ENCODE measurements at regions not wholly inside any gene's neighbourhood (a gene's known extent, or its start where the extent isn't known, plus 50 kb on each side); places are given as distances from the start of the nearest gene placed in this dataset.
"Not testable (repeated sequence)": the region's sequence is repeated elsewhere in the genome, so short reads cannot be mapped to it uniquely, and the experiment has no call there.

DNA sequence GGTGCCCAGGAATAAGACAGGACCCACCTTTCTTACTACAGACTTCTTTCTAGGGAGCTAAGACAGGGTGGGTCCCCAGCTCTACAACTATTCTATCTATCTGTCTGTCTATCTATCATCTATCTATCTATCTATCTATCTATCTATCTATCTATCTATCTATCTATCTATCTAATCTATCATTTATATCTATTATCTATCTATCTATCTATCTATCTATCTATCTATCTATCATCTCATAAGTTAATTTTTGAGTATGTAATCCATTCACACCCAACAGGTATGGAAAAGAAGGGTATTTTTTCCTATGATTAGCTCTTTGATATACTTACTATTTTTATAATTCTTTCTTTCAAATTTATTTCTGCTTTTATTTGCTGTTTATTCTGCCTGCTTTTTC, 55.9 kb downstream of the BAMBI start:
- no peak for DNase-seq (ENCODE audit: low spot score)

GRCh38 chr10:28733647-28734046, 56.3 kb downstream of the BAMBI start:
- DNase-seq (ENCODE audit: low spot score) = no peak

DNA sequence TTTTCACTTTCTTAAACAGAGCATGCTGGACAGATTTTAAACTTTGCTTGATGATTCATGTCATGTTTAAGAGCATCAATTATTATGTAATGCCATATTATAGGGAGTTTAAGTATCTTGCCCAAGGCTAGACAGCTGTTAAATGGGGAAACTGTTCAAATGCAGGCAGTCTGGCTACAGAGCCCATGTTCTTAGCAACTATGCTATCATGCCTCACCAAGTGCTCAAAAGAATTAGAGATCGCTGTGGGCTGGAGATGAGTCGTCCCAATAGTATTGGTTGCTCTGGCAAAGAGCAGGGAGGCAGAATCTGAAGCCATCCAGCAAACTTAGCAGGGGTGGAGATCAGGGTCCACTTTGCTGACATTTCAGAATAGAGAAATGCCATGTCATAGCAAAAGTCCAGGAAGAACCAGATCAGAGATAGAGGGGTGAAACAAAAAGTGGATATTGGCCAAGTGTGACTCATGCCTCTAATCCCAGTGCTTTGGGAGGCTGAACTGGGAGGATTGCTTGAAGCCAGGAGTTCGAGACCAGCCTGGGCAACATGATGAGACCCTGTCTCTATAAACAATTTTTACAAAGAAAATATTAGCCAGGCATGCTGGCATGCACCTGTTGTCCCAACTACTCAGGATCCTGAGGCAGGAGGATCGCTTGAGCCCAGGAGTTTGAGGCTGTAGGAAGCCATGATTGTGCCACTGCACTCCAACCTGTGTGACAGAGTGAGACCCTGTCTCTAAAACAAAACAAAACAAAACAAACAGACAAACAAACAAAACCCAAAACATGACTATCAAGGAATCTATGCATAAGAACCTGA, 57.8 kb downstream of the BAMBI start:
- DNase-seq (ENCODE audit: low spot score) = peak; percentile 5

DNA sequence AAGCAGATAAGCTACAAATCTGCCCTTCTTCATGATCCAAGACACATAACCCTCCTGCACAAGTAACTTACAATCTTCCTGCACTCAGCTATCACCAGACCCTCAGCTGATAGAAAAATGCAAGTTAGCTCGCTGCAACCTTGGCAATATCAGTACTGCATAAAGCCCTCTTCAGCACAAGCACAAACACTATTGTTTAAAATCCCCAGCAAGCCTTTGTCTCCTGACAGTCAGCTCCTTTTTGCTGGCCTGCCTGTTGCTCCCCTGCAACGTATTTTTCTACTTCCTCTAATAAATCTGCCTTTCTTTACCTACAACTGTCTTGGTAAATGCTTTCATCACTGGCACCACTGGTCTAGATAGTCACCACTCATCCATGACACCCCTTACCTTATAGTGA, 59.8 kb downstream of the BAMBI start:
- DNase-seq (ENCODE audit: low spot score) = peak; percentile 10

DNA sequence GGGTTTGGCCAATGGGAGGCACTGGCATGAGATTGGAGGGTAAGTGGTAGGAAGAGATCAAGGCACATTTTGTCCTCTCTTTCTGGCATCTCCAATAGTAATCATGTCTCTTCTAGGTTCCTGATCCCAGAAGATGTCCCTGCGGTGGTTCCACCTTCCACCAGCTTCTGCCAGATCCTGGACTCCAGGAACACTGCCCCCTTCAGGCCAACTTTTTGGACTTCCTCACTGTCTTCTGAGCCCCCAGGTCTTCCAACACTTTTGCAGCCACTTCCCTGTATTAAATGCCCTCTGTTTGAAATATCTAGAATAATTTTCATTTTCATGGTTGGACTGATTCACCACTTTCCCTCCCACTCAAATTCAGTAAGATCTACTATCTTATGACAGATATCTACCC, 60.9 kb downstream of the BAMBI start:
- DNase-seq (ENCODE audit: low spot score) = no peak

- DNase-seq (ENCODE audit: low spot score) = no peak
These were observed 66.3 kb downstream of the BAMBI start for GRCh38 chr10:28743576-28743975.

- DNase-seq (ENCODE audit: low spot score) = no peak
These were observed 66.9 kb downstream of the BAMBI start for GRCh38 chr10:28744069-28744768.

- no peak for DNase-seq (ENCODE audit: low spot score)
These were observed 77.8 kb downstream of the BAMBI start for GRCh38 chr10:28754930-28755718.

DNA sequence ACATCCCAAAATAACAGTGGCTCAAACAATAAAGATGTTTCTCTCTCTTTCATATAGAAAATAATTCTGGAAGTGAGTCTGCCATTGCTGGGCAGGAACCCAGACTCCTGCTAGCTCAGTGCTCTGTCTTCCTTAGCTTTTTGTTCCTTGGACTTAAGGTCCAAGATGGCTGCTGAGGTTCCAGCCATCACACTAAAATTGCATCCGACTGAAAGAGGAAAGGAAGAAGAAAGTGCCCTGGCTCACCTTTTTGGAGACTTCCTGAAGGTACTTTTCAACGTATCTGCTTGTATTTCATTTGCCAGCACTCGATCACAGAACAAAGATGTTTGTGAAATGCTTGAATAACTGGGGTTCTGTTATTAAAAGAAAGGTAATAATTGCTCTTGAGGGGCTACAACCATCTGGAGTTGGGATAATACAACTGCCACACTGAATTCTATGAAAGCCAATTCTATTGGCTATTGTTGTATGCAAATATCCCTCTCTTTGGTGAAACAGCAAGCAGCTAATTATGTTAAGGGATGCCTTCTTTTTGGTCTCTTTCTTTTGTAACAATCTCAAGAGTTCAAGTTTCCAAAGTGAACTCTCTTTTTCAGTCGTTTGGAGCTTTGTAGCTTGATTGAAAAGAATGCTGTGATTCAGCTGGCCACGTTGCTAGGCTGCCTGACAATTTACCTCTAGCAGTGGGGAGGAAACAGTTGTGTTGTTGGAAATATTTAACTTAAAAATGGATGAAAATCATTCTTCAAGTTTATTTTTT, 83.9 kb downstream of the BAMBI start:
- peak; percentile 18 for DNase-seq (ENCODE audit: low spot score)

- DNase-seq (ENCODE audit: low spot score) = no peak
These were observed 86.3 kb downstream of the BAMBI start for GRCh38 chr10:28763471-28764170.

DNA sequence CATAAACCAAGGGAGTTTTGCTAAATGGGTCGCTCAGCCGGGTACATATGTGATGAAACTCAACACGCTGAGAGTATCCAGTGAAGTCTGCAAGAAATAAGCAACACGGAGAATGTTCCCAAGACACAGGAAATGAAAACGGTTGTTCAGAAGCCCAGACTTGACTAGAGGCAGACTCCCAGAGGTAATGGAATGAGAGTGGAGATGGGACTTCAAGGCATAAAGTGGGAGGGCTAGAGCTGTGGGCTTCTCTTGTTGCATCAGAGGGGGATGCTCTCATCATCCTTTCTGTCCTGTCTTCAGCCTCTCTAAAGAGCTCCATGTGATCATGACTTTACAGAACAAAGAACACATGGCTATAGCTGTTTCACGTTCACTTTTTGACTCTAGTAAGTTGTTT, 88.3 kb downstream of the BAMBI start:
- DNase-seq (ENCODE audit: low spot score) = no peak

- peak; percentile 75 for DNase-seq (ENCODE audit: low spot score)
These were observed 90.9 kb downstream of the BAMBI start for GRCh38 chr10:28768227-28768626.

- DNase-seq (ENCODE audit: low spot score) = no peak
These were observed 91.8 kb downstream of the BAMBI start for GRCh38 chr10:28769091-28769604.

GRCh38 chr10:28771580-28772090, 94.3 kb downstream of the BAMBI start:
- DNase-seq (ENCODE audit: low spot score) = not testable (repeated sequence)

GRCh38 chr10:28774051-28774995, 97.0 kb downstream of the BAMBI start:
- DNase-seq (ENCODE audit: low spot score) = no peak

GRCh38 chr10:28775773-28776172, 98.5 kb downstream of the BAMBI start:
- DNase-seq (ENCODE audit: low spot score) = no peak

- no peak for DNase-seq (ENCODE audit: low spot score)
These were observed 99.2 kb downstream of the BAMBI start for GRCh38 chr10:28776519-28776918.

DNA sequence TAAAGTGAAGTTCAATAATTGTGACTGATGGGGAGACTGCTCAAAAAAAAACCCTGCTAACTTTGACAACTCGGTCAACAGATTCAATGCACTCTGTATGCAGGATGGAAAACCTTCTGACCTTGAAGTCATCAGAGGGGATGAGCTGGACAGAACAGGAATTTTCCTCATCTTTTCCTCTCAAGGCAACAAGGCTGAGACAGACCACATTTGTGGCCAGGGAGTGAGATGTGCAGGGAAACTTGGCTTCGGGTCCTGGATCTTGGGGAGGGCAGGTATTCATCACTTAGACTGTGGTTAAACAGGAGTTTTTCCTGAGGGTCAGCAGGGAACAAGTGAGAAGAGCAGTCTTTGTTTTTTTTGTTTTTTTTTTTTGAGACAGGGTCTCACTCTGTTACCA, 100.6 kb downstream of the BAMBI start:
- DNase-seq (ENCODE audit: low spot score) = no peak

DNA sequence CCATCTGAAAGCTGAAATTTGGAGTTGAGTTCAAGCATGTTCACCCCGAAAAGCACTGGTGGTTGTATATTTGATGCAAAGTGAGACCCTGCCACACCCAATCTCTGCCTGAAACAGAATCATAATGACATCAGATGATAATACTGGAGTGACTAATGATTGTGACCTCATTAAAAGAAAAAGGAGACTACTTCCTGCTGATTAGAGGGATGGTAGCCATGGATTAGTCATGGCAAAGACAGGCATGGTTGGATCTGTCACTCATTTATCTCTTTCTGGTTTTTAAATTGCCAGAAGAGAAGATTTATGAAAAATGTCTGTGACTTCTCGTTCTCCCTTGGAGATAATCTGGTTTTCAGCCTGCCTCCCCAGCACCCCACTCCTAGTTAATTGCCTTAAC, 101.2 kb downstream of the BAMBI start:
- no peak for DNase-seq (ENCODE audit: low spot score)

GRCh38 chr10:28781296-28781695, 104.0 kb downstream of the BAMBI start:
- DNase-seq (ENCODE audit: low spot score) = no peak

All from Ammon's horn (tissue), 1 donor.